DND-41 (cell line): ENCODE measurements at regions not wholly inside any gene's neighbourhood (a gene's known extent, or its start where the extent isn't known, plus 50 kb on each side); places are given as distances from the start of the nearest gene placed in this dataset.

Experiments
- CTCF ChIP-seq: IDR thresholded peaks from 2 replicates; pipeline ENCODE4 v1.5.1; 2012; ENCODE audit warnings: borderline replicate concordance, low read length, moderate library complexity, mild to moderate bottlenecking; ENCODE audit not compliant: poor library complexity, severe bottlenecking; ENCODE audit errors: extremely low read depth
- EZH2 ChIP-seq: IDR thresholded peaks from 3 replicates; pipeline ENCODE4 v1.6.1; 2012; ENCODE audit warnings: borderline replicate concordance, low read depth, mild to moderate bottlenecking, moderate library complexity, low read length, inconsistent platforms; ENCODE audit not compliant: severe bottlenecking

- TF ChIP-seq CTCF (no peak), EZH2 (no peak)
Measured at GRCh38 chr2:122411231-122411630, 655.8 kb downstream of the TSN start.
